Neural cell (in vitro differentiated cells): ENCODE measurements at regions not wholly inside any gene's neighbourhood (a gene's known extent, or its start where the extent isn't known, plus 50 kb on each side); places are given as distances from the start of the nearest gene placed in this dataset.

Source experiments
- CTCF ChIP-seq: fragments of 450-650 bp; IDR thresholded peaks from 2 replicates; pipeline ENCODE4 v1.5.1; 2014; ENCODE audit warnings: antibody characterized with exemption, mild to moderate bottlenecking, moderate library complexity; ENCODE audit not compliant: poor library complexity, severe bottlenecking
- EZH2 ChIP-seq: fragments of 200-600, 300-800 bp; shearing (Covaris generic), sonication (generic); IDR thresholded peaks from 2 replicates; pipeline ENCODE4 v1.6.1; 2014; ENCODE audit warnings: antibody characterized with exemption, low read length, borderline replicate concordance, mild to moderate bottlenecking; ENCODE audit not compliant: insufficient read depth, poor library complexity, severe bottlenecking
- MXI1 ChIP-seq: fragments of 450-650 bp; conservative IDR thresholded peaks from 2 replicates; pipeline ENCODE4 v1.6.1; 2014; ENCODE audit warnings: antibody characterized with exemption, mild to moderate bottlenecking; ENCODE audit not compliant: poor library complexity, severe bottlenecking
- POLR2AphosphoS5 ChIP-seq: IDR thresholded peaks from 2 replicates; pipeline ENCODE4 v1.6.1; 2012
- RAD21 ChIP-seq: fragments of 450-650 bp; conservative IDR thresholded peaks from 2 replicates; pipeline ENCODE4 v1.6.1; 2014; ENCODE audit warnings: antibody characterized with exemption, mild to moderate bottlenecking, moderate library complexity
- REST ChIP-seq: IDR thresholded peaks from 2 replicates; pipeline ENCODE4 v1.6.1; 2012; ENCODE audit warnings: borderline replicate concordance

GRCh38 chr5:124990723-124991122 is 244.3 kb upstream of the ZNF608 start:
- no peak for TF ChIP-seq CTCF
- TF ChIP-seq MXI1, result no peak
- TF ChIP-seq RAD21, result no peak
- no peak for TF ChIP-seq EZH2
- TF ChIP-seq REST, result no peak
- TF ChIP-seq POLR2AphosphoS5, result no peak
